Adrenal gland (tissue), 9 donors: ENCODE measurements at regions not wholly inside any gene's neighbourhood (a gene's known extent, or its start where the extent isn't known, plus 50 kb on each side); places are given as distances from the start of the nearest gene placed in this dataset.

Source experiments
- DNase-seq, 7 donors: peaks; one replicate each; pipeline ENCODE4 v3.0.0-alpha.2; 2019 to 2020
- H3K27ac ChIP-seq, 5 donors: fragments of 200-600 bp; sonication (generic) in 4 of 5; 1 replicate in 3 of 5; 2 replicates in 2 of 5; pipeline versions ENCODE4 v1.5.1 to v1.8.0; 2016 to 2020; ENCODE audit warnings: mild to moderate bottlenecking in 1 of 5
- H3K27me3 ChIP-seq: fragments of 200-600 bp; 2 replicates; pipeline ENCODE4 v1.8.0; 2021
- H3K36me3 ChIP-seq, 2 donors: fragments of 200-600 bp; replicated peaks in 1 of 2; 1 replicate in 1 of 2; 2 replicates in 1 of 2; pipeline versions ENCODE4 v1.5.1 to v1.8.0; 2018 to 2022
- H3K4me1 ChIP-seq, 2 donors: fragments of 200-600 bp; replicated peaks in 1 of 2; 1 replicate in 1 of 2; 2 replicates in 1 of 2; pipeline versions ENCODE4 v1.5.1 to v1.8.0; 2018 to 2021
- H3K4me3 ChIP-seq, 4 donors: fragments of 200-600 bp; sonication (generic) in 3 of 4; one replicate each; pipeline ENCODE4 v1.5.1; 2016 to 2018
- H3K9me3 ChIP-seq, 3 donors: fragments of 200-600 bp; sonication (generic) in 1 of 3; replicated peaks in 1 of 3; 1 replicate in 2 of 3; 2 replicates in 1 of 3; pipeline versions ENCODE4 v1.5.1 to v1.8.0; 2016 to 2021
- CTCF ChIP-seq, 6 experiments: fragments of 450-650 bp in 4 of 6; fragments of 200-600 bp in 2 of 6; sonication (generic) in 1 of 6; IDR thresholded peaks; 1 replicate in 5 of 6; 2 replicates in 1 of 6; pipeline versions ENCODE4 v1.5.1 to v1.8.0; 2016 to 2021; ENCODE audit warnings: antibody characterized with exemption in 6 of 6, mild to moderate bottlenecking in 2 of 6, moderate library complexity in 1 of 6
- POLR2A ChIP-seq, 2 donors: fragments of 450-650 bp; IDR thresholded peaks; one replicate each; pipeline ENCODE4 v1.6.1; 2017; ENCODE audit warnings: antibody characterized with exemption in 2 of 2, mild to moderate bottlenecking in 2 of 2, moderate library complexity in 1 of 2
- WGBS, 4 donors: extraction: QIAGEN DNeasy Blood & Tissue Kit in 2 of 4; methylation state at CpG; one replicate each; pipeline versions ENCODE4 v1.1.5 to v1.1.7; 2013 to 2017; 5-methylcytosine and 5-hydroxymethylcytosine counted together
- intact Hi-C, 2 donors: fragments of 100-400 bp; cut with DNase I; formaldehyde crosslinking; loops; one replicate each; pipeline versions ENCODE4 v1.14.1 to v1.15.0; 2022 to 2023
- donor health status: healthy with polysubstance abuse.
- donor health status: Bipolar disorder and iron deficiency.
- donor health status: DM: yes; HTN: yes; CAD: no.
- donor health status: DM: no; HTN: no; CAD: no.
- donor health status: DM: no; HTN: no; CAD: no.

DNA sequence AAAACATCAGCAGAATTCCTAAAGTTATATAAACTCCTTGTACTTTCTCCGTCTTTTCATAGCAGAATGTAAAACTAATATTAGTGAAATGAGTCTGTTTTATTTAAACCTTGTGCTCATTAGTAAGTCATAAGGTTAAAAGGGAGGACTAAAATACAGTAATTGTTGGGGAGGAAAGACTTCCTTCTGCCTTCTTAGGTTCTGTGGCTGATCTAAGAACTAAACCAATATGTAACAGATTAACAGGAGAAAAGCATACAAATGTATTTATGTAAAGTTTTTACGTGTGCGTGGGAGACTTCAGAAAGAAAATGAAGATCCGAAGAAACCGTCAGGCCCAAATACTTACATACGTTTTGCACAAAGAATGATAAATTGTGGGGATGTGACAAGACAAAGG, 286.6 kb upstream of the MAD2L1 start:
- intact Hi-C loops: no loop called here
- Histone ChIP-seq H3K27ac (no peak overlapping the region), H3K27me3 (no peaks in the 10 kb centered on the region), H3K9me3 (no peaks in the 10 kb centered on the region), H3K4me3 (no peak overlapping the region), H3K36me3 (no peaks in the 10 kb centered on the region), H3K4me1 (no peaks in the 10 kb centered on the region)
- no peak for DNase-seq
- TF ChIP-seq POLR2A (IDR thresholded peaks at IDR 0.05): no peak
- no peak for TF ChIP-seq CTCF (IDR thresholded peaks at IDR 0.05)
- WGBS, 4 donors: 69 to 80% (median 76%) methylated on average over 6 of the region's 6 CpGs

DNA sequence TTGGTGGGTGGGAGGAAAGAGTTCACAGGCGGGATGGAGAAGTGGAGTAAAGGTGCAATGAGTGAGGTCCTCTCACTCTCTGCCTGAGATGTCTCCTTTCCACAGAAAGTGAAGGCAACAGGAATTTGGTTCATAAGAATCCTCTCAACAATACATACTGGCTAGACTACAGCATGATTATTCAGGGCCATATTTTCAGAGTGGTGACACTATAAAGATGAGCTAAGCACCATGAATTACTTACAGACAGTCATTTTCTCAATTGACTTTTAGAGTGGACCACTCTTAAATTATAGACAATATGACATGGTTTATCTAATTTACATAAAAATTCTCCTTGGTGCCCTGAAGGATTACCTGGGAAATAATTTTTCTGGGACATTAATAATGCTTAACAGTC, 286.1 kb upstream of the MAD2L1 start:
- 84 to 93% (median 90%) methylated on average over 1 of the region's 1 CpG for WGBS, 4 donors
- intact Hi-C loops: no loop called here
- TF ChIP-seq POLR2A (IDR thresholded peaks at IDR 0.05) (no peak), CTCF (IDR thresholded peaks at IDR 0.05) (no peak)
- Histone ChIP-seq H3K9me3 (no peaks in the 10 kb centered on the region), H3K4me3 (no peak overlapping the region), H3K4me1 (no peaks in the 10 kb centered on the region), H3K36me3 (no peaks in the 10 kb centered on the region), H3K27me3 (no peaks in the 10 kb centered on the region), H3K27ac (no peak overlapping the region)
- DNase-seq: no peak

GRCh38 chr4:120348948-120349347, 282.3 kb upstream of the MAD2L1 start:
- WGBS, 4 donors: 79 to 92% (median 87%) methylated on average over 1 of the region's 1 CpG
- Histone ChIP-seq H3K36me3 (no peaks in the 10 kb centered on the region), H3K4me1 (no peaks in the 10 kb centered on the region), H3K27me3 (no peaks in the 10 kb centered on the region), H3K4me3 (no peak overlapping the region), H3K27ac (no peak overlapping the region), H3K9me3 (no peaks in the 10 kb centered on the region)
- TF ChIP-seq POLR2A (IDR thresholded peaks at IDR 0.05): no peak
- no peak for TF ChIP-seq CTCF (IDR thresholded peaks at IDR 0.05)
- DNase-seq: no peak
- intact Hi-C loops: no loop called here

DNA sequence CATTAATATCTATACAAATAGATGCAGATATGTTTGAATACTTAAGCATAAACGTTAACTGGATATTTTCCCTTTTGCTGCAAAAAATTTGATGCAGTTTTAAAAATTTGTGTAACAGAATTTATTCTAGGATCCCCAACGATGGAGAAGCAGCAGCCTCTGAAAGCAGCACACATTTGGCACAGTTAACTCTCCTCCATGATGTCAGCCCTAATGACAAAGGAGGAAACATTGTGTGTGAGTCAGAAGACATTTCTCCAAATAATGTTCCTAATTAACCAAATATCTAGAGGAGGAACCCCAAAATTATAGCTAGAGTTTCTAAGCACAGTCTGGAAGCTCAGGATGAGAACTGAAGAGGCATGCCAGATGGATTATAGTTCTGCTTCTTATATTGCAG, 281.9 kb upstream of the MAD2L1 start:
- Histone ChIP-seq H3K9me3 (no peaks in the 10 kb centered on the region), H3K27me3 (no peaks in the 10 kb centered on the region), H3K27ac (no peak overlapping the region), H3K4me3 (no peak overlapping the region), H3K4me1 (no peaks in the 10 kb centered on the region), H3K36me3 (no peaks in the 10 kb centered on the region)
- WGBS, 4 donors: 23 to 43% (median 36%) methylated on average over 2 of the region's 2 CpGs
- intact Hi-C loops: no loop called here
- DNase-seq: no peak
- TF ChIP-seq CTCF (IDR thresholded peaks at IDR 0.05): no peak
- no peak for TF ChIP-seq POLR2A (IDR thresholded peaks at IDR 0.05)
